ENCODE measurements at regions not wholly inside any gene's neighbourhood (a gene's known extent, or its start where the extent isn't known, plus 50 kb on each side); places are given as distances from the start of the nearest gene placed in this dataset.

DNA sequence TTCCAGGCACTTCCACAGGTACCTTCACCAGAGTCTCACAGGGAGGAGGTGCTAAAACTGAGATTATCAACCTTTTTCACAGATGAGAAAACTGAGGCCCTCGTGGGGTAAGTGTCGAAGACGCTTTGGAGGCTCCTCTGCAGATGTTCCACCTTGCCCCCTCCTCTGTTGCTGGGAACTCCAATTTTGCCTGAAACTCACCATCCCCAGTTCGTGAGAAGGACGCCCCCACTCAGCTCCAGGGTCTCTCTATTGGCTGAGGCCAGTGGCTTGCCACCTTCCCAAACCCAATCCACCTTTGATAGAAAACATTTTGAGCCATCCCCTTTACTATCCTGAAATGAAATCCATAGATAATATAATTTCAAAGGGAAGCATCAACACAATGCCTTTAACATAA is 109.1 kb downstream of the CYP26B1 start:
- H3K4me2 ChIP-seq (ENCODE audit: insufficient read depth, low read length) = no peak overlapping the region
- BruUV-seq (replicated peaks) = no TSS peak
- H3K4me1 ChIP-seq (replicated peaks in 1 of 2; ENCODE audit: control insufficient read depth in 2 of 2, insufficient read depth in 2 of 2, low read length in 2 of 2) = no peaks in the 10 kb centered on the region; a peak in 1 of 5 replicates
- no peaks in the 10 kb centered on the region for H3K9me3 ChIP-seq (replicated peaks; ENCODE audit: control insufficient read depth, insufficient read depth, low read depth, low read length)
- ATAC-seq (no peak), DNase-seq (ENCODE audit: extremely low read depth in 1 of 4, low spot score in 3 of 4) (no peak), FAIRE-seq (no peak)
- H3K79me2 ChIP-seq (ENCODE audit: control insufficient read depth, insufficient read depth, low read length) = no peaks in the 10 kb centered on the region
- in situ Hi-C loops (cut with MboI) = no loop called here
- ChIA-PET POLR2A (interaction anchor here (0.6 kb wide), 1 partner anchor 143 kb away, joined by 3 read pairs; no protein-coding TSS in a partner anchor), CTCF (ENCODE audit: low intra/inter-chr PET ratio) (no interaction called here)
- no peak overlapping the region for H3K27ac ChIP-seq (ENCODE audit: extremely low read depth, low read depth, low read length)
- H2AFZ ChIP-seq (ENCODE audit: low read depth, low read length) = no peak overlapping the region
- intact Hi-C loops (cut with micrococcal nuclease) = no loop called here
- 2% methylated on average over 5 of the region's 5 CpGs for WGBS (ENCODE audit: insufficient coverage, low coverage, missing lambda C conversion rate)
- no peaks in the 10 kb centered on the region for H3K9me1 ChIP-seq (ENCODE audit: control insufficient read depth, insufficient read depth, low read length)
- H3K4me3 ChIP-seq = no peak overlapping the region
- no peak overlapping the region for H3K9ac ChIP-seq (ENCODE audit: insufficient read depth in 1 of 2, low read depth in 2 of 2, low read length in 2 of 2)
- TF ChIP-seq RBM25 (IDR thresholded peaks at IDR 0.05; ENCODE audit: low read depth, low read length, severe bottlenecking) = peak; percentile 6
- no peak for TF ChIP-seq GATA2 (CRISPR knock-in tag; IDR thresholded peaks at IDR 0.05)
- H3K36me3 ChIP-seq (ENCODE audit: control insufficient read depth, insufficient read depth, low read length) = no peaks in the 10 kb centered on the region
- peaks cover 0 to 11% of the 10 kb centered on the region in 2 experiments; a peak in 2 of 5 replicates for H3K27me3 ChIP-seq (ENCODE audit: control insufficient read depth in 2 of 2, insufficient read depth in 2 of 2, low read length in 2 of 2)
- H4K20me1 ChIP-seq (replicated peaks; ENCODE audit: control insufficient read depth, insufficient read depth, low read length) = no peaks in the 10 kb centered on the region

DNA sequence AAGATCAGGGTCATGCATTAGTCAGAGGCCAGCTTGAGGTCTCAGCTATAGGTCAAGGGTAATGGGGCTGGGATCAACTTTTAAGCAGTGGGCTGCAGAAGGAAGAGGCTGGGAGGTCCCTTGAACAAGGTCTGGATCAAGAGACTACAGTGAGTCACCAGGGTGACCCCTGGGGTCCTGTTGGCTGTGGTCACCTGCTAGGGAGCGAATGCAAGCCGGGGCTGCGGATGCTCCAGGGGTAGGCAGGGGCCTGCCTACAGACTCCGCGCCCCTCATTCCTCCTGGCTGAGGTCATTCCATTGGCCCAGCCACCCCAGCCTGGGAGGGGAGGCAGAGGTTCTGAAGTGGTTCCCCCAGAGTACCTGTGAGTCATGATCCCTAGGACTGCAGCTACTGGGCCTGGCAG is 110.4 kb downstream of the CYP26B1 start:
- H2AFZ ChIP-seq (ENCODE audit: low read depth, low read length) = no peak overlapping the region
- no peak overlapping the region for H3K4me2 ChIP-seq (ENCODE audit: insufficient read depth, low read length)
- no peak overlapping the region for H3K9ac ChIP-seq (ENCODE audit: insufficient read depth in 1 of 2, low read depth in 2 of 2, low read length in 2 of 2)
- intact Hi-C loops (cut with micrococcal nuclease) (no loop called here), in situ Hi-C loops (cut with MboI) (no loop called here)
- no peak for ATAC-seq
- no peaks in the 10 kb centered on the region for H3K36me3 ChIP-seq (ENCODE audit: control insufficient read depth, insufficient read depth, low read length)
- no peak overlapping the region for H3K4me3 ChIP-seq
- no peak for FAIRE-seq
- ChIA-PET POLR2A (no interaction called here), CTCF (ENCODE audit: low intra/inter-chr PET ratio) (no interaction called here)
- no peaks in the 10 kb centered on the region for H3K9me3 ChIP-seq (replicated peaks; ENCODE audit: control insufficient read depth, insufficient read depth, low read depth, low read length)
- no peaks in the 10 kb centered on the region for H3K9me1 ChIP-seq (ENCODE audit: control insufficient read depth, insufficient read depth, low read length)
- H3K27me3 ChIP-seq (ENCODE audit: control insufficient read depth in 2 of 2, insufficient read depth in 2 of 2, low read length in 2 of 2) = peaks cover 0 to 11% of the 10 kb centered on the region in 2 experiments; a peak in 2 of 5 replicates
- no peak for DNase-seq (ENCODE audit: extremely low read depth in 1 of 4, low spot score in 3 of 4)
- no peaks in the 10 kb centered on the region; a peak in 1 of 5 replicates for H3K4me1 ChIP-seq (replicated peaks in 1 of 2; ENCODE audit: control insufficient read depth in 2 of 2, insufficient read depth in 2 of 2, low read length in 2 of 2)
- H4K20me1 ChIP-seq (replicated peaks; ENCODE audit: control insufficient read depth, insufficient read depth, low read length) = no peaks in the 10 kb centered on the region
- no TSS peak for BruUV-seq (replicated peaks)
- H3K27ac ChIP-seq (ENCODE audit: extremely low read depth, low read depth, low read length) = no peak overlapping the region
- 5% methylated on average over 5 of the region's 5 CpGs for WGBS (ENCODE audit: insufficient coverage, low coverage, missing lambda C conversion rate)
- no peaks in the 10 kb centered on the region for H3K79me2 ChIP-seq (ENCODE audit: control insufficient read depth, insufficient read depth, low read length)
- TF ChIP-seq POLR3G (IDR thresholded peaks at IDR 0.05; ENCODE audit: extremely low read depth, insufficient read length, insufficient replicate concordance) = no peak
- no peak for TF ChIP-seq NR2C1 (IDR thresholded peaks at IDR 0.05)
- no peak; the same call in 1 of the 2 replicates for TF ChIP-seq NR2C1 (tag; IDR thresholded peaks at IDR 0.05)
- TF ChIP-seq MAFF (IDR thresholded peaks at IDR 0.05; ENCODE audit: low read length) = no peak
- TF ChIP-seq, protein P1, sequence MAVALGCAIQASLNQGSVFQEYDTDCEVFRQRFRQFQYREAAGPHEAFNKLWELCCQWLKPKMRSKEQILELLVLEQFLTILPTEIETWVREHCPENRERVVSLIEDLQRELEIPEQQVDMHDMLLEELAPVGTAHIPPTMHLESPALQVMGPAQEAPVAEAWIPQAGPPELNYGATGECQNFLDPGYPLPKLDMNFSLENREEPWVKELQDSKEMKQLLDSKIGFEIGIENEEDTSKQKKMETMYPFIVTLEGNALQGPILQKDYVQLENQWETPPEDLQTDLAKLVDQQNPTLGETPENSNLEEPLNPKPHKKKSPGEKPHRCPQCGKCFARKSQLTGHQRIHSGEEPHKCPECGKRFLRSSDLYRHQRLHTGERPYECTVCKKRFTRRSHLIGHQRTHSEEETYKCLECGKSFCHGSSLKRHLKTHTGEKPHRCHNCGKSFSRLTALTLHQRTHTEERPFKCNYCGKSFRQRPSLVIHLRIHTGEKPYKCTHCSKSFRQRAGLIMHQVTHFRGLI (CRISPR knock-in tag; IDR thresholded peaks at IDR 0.05) = no peak
- no peak for TF ChIP-seq POLR2B (IDR thresholded peaks at IDR 0.05; ENCODE audit: low read depth, partially characterized antibody)
- no peak for TF ChIP-seq ZNF274 (IDR thresholded peaks at IDR 0.05; ENCODE audit: borderline replicate concordance, low read depth, low read length)
- TF ChIP-seq CC2D1A (IDR thresholded peaks at IDR 0.05) = no peak
- TF ChIP-seq RBM15 (IDR thresholded peaks at IDR 0.05; ENCODE audit: insufficient read depth, low read length) = no peak
- TF ChIP-seq, protein P2, sequence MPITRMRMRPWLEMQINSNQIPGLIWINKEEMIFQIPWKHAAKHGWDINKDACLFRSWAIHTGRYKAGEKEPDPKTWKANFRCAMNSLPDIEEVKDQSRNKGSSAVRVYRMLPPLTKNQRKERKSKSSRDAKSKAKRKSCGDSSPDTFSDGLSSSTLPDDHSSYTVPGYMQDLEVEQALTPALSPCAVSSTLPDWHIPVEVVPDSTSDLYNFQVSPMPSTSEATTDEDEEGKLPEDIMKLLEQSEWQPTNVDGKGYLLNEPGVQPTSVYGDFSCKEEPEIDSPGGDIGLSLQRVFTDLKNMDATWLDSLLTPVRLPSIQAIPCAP (CRISPR knock-in tag; IDR thresholded peaks at IDR 0.05; ENCODE audit: borderline replicate concordance) = no peak
- TF ChIP-seq ZNF778 (CRISPR knock-in tag; IDR thresholded peaks at IDR 0.05) = no peak
- TF ChIP-seq KDM4B (IDR thresholded peaks at IDR 0.05; ENCODE audit: borderline replicate concordance in 2 of 2, low read depth in 1 of 2) = no peak
- TF ChIP-seq ZNF41 (CRISPR knock-in tag; conservative IDR thresholded peaks at IDR 0.05) = no peak

Data from K562 (cell line).